Keratinocyte (primary cell): ENCODE measurements at regions not wholly inside any gene's neighbourhood (a gene's known extent, or its start where the extent isn't known, plus 50 kb on each side); places are given as distances from the start of the nearest gene placed in this dataset.

Experiments
- DNase-seq: peaks from one replicate; pipeline ENCODE4 v3.0.0-alpha.2; 2011; ENCODE audit warnings: low read depth, missing footprints, low spot score
- FAIRE-seq: peaks from 2 replicates; lab custom pipeline; 2011; peaks lifted over from hg19 to GRCh38; lab: Jason Lieb, UNC
- H2AFZ ChIP-seq: 2 replicates; pipeline ENCODE4 v1.6.0; 2012; ENCODE audit warnings: low read length, control low read depth, inconsistent platforms; ENCODE audit not compliant: control insufficient read depth
- H3K27ac ChIP-seq: 2 replicates; pipeline ENCODE4 v1.5.1; 2011; ENCODE audit warnings: low read length; ENCODE audit not compliant: control insufficient read depth, insufficient read depth
- H3K27me3 ChIP-seq: 3 replicates; pipeline ENCODE4 v1.6.0; 2011; ENCODE audit warnings: low read length; ENCODE audit not compliant: control insufficient read depth, insufficient read depth; ENCODE audit errors: extremely low read depth
- H3K36me3 ChIP-seq, 2 experiments: 2 replicates in 1 of 2; 3 replicates in 1 of 2; pipeline ENCODE4 v1.5.1; 2011; ENCODE audit warnings: low read length in 2 of 2, mild to moderate bottlenecking in 1 of 2; ENCODE audit not compliant: control insufficient read depth in 2 of 2, insufficient read depth in 2 of 2; ENCODE audit errors: extremely low read depth in 1 of 2
- H3K4me1 ChIP-seq: 3 replicates; pipeline ENCODE4 v1.5.1; 2011; ENCODE audit warnings: low read length; ENCODE audit not compliant: control insufficient read depth, insufficient read depth; ENCODE audit errors: extremely low read depth
- H3K4me2 ChIP-seq: 3 replicates; pipeline ENCODE4 v1.6.0; 2011; ENCODE audit warnings: low read depth, low read length; ENCODE audit not compliant: control insufficient read depth, insufficient read depth; ENCODE audit errors: extremely low read depth
- H3K4me3 ChIP-seq, 3 experiments: fragments of 200-600 bp in 1 of 3; sonication (generic) in 1 of 3; 2 replicates in 2 of 3; 3 replicates in 1 of 3; pipeline ENCODE4 v1.5.1; 2011 to 2016; ENCODE audit warnings: low read length in 3 of 3, mild to moderate bottlenecking in 3 of 3, control low read depth in 2 of 3, inconsistent platforms in 1 of 3, low read depth in 1 of 3, mixed read lengths in 1 of 3, mixed run types in 1 of 3, moderate library complexity in 1 of 3; ENCODE audit not compliant: control insufficient read depth in 2 of 3, insufficient read depth in 2 of 3; ENCODE audit errors: extremely low read depth in 1 of 3
- H3K79me2 ChIP-seq: 2 replicates; pipeline ENCODE4 v1.6.0; 2012; ENCODE audit warnings: low read length; ENCODE audit not compliant: control insufficient read depth, insufficient read depth
- H3K9ac ChIP-seq: 3 replicates; pipeline ENCODE4 v1.6.0; 2011; ENCODE audit warnings: low read length; ENCODE audit not compliant: control insufficient read depth, insufficient read depth; ENCODE audit errors: extremely low read depth
- H3K9me1 ChIP-seq: 3 replicates; pipeline ENCODE4 v1.6.0; 2011; ENCODE audit warnings: low read length; ENCODE audit not compliant: control insufficient read depth, insufficient read depth; ENCODE audit errors: extremely low read depth
- H3K9me3 ChIP-seq: 2 replicates; pipeline ENCODE4 v1.5.1; 2012; ENCODE audit warnings: low read depth, low read length; ENCODE audit not compliant: control insufficient read depth
- H4K20me1 ChIP-seq: 3 replicates; pipeline ENCODE4 v1.6.0; 2011; ENCODE audit warnings: low read length; ENCODE audit not compliant: control insufficient read depth, insufficient read depth; ENCODE audit errors: extremely low read depth
- EZH2 ChIP-seq: IDR thresholded peaks from one replicate; pipeline ENCODE4 v1.6.1; 2012; ENCODE audit warnings: inconsistent platforms, mild to moderate bottlenecking, low read length, moderate library complexity
- dilution Hi-C: fragments of 300-500 bp; cut with MboI; formaldehyde crosslinking; loops from one replicate; pipeline ENCODE4 v1.7.0; 2020; ENCODE audit warnings: low sequenced_read_pairs; ENCODE audit not compliant: extremely low pct_ligation_motif_present
- TF ChIP-seq, protein P1 (sequence below), 3 experiments: IDR thresholded peaks in 1 of 3; conservative IDR thresholded peaks in 1 of 3; optimal IDR thresholded peaks in 1 of 3; 2 replicates in 2 of 3; 3 replicates in 1 of 3; pipeline versions ENCODE3 to v1.5.1; 2011; ENCODE audit warnings: low read length in 3 of 3, mild to moderate bottlenecking in 3 of 3, moderate library complexity in 2 of 3, control low read depth in 1 of 3, inconsistent platforms in 1 of 3; ENCODE audit not compliant: insufficient read depth in 2 of 3; ENCODE audit errors: extremely low read depth in 1 of 3

DNA sequence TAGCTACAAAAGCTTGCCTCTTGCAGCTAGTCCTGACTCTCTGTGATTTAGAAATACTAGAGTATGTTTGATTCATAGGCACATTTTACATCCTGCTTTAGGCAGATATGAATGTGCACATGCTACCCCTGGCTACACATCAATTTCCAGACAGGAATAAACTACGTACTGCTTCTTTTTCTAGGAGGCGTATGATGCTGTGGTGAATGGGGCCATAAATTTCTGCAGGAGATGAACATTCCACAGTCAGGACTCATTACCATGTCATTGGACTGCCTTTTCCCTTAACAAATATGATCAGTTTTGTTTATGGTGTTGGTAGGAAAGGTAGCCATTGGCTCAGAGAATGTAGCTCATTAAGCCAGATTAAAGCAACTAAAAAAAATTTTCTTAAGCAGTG is 50.1 kb upstream of the IFRD1 start:
- Histone ChIP-seq H3K4me3 (no peak overlapping the region), H3K36me3 (no peaks in the 10 kb centered on the region), H3K79me2 (no peaks in the 10 kb centered on the region), H3K9me1 (no peaks in the 10 kb centered on the region), H4K20me1 (no peaks in the 10 kb centered on the region), H3K9ac (no peak overlapping the region), H3K4me2 (no peak overlapping the region), H3K27ac (no peak overlapping the region), H3K4me1 (no peaks in the 10 kb centered on the region), H3K27me3 (no peaks in the 10 kb centered on the region), H2AFZ (no peak overlapping the region), H3K9me3 (no peaks in the 10 kb centered on the region)
- TF ChIP-seq, protein P1, sequence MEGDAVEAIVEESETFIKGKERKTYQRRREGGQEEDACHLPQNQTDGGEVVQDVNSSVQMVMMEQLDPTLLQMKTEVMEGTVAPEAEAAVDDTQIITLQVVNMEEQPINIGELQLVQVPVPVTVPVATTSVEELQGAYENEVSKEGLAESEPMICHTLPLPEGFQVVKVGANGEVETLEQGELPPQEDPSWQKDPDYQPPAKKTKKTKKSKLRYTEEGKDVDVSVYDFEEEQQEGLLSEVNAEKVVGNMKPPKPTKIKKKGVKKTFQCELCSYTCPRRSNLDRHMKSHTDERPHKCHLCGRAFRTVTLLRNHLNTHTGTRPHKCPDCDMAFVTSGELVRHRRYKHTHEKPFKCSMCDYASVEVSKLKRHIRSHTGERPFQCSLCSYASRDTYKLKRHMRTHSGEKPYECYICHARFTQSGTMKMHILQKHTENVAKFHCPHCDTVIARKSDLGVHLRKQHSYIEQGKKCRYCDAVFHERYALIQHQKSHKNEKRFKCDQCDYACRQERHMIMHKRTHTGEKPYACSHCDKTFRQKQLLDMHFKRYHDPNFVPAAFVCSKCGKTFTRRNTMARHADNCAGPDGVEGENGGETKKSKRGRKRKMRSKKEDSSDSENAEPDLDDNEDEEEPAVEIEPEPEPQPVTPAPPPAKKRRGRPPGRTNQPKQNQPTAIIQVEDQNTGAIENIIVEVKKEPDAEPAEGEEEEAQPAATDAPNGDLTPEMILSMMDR (optimal IDR thresholded peaks at IDR 0.05 in 1 of 3, IDR thresholded peaks at IDR 0.05 in 1 of 3, conservative IDR thresholded peaks at IDR 0.05 in 1 of 3; ENCODE audit: extremely low read depth in 1 of 3, insufficient read depth in 2 of 3, low read length in 3 of 3): no peak
- no peak for TF ChIP-seq EZH2
- DNase-seq (no peak), FAIRE-seq (peak; percentile 74)
- dilution Hi-C loops: no loop called here
